HG02981 (cell line): ENCODE measurements at regions not wholly inside any gene's neighbourhood (a gene's known extent, or its start where the extent isn't known, plus 50 kb on each side); places are given as distances from the start of the nearest gene placed in this dataset.

Experiments used
- ATAC-seq: cut with Tn5 transposase; IDR thresholded peaks from one replicate; pipeline ENCODE4 v1.9.1; 2021; ENCODE audit warnings: mild to moderate bottlenecking, moderate library complexity; ENCODE audit not compliant: unreplicated experiment

DNA sequence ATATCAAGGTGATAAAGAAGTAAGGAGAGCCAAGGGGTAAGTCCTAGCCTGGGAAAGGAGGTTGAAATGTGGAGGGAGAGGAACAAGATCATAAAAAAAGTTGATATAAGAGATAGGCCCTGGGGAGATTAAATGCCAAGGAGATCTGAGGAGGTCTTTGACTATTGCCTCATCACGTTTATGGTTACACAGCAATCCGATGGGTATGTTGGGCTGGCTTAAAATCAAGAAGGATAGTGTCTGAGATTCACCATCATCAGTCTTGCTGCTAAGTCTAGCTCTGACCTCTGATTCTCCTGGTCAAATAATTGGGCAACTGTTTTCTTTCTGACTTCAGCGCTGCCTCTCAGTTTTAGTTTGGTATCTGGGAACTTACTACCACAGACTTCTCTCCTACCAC is 416.3 kb downstream of the GPATCH2 start:
- ATAC-seq: no peak

GRCh38 chr1:217211486-217211885 is 419.4 kb downstream of the GPATCH2 start:
- peak; percentile 74 for ATAC-seq

DNA sequence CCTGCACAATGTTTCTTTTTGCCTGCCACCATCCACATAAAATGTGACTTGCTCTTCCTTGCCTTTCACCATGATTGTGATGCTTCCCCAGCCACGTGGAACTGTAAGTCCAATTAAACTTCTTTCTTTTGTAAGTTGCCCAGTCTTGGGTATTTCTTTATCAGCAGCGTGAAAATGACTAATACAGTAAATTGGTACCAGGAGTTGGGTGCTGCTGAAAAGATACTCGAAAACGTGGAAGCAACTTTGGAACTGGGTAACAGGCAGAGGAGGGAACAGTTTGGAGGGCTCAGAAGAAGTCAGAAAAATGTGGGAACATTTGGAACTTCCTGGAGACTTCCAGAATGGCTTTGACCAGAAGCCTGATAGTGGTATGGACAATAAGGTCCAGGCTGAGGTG is 425.3 kb downstream of the GPATCH2 start:
- no peak for ATAC-seq

GRCh38 chr1:217196616-217197015 is 434.3 kb downstream of the GPATCH2 start:
- no peak for ATAC-seq

- no peak for ATAC-seq
Measured at GRCh38 chr1:217193151-217193550, 437.7 kb downstream of the GPATCH2 start.

GRCh38 chr1:217191441-217191840 is 439.4 kb downstream of the GPATCH2 start:
- ATAC-seq: no peak

DNA sequence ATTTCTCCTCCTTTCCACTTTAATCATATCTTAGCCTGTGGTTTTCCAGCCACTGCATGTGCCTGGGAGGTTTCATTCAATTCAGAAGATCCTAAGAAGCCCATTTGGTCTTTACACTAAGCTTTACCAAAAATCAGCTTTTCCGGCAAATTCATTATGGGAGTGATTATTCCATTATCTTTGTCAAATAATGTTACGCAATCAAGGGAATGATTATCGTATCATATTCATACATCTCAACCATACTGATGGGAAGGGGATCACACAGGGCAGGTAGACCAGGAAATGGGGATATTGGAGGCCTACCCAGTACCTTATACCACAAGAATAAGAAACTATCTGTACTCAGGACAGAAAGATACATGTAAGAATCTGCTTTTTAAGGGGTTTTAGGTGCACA is 440.5 kb downstream of the GPATCH2 start:
- ATAC-seq: no peak

DNA sequence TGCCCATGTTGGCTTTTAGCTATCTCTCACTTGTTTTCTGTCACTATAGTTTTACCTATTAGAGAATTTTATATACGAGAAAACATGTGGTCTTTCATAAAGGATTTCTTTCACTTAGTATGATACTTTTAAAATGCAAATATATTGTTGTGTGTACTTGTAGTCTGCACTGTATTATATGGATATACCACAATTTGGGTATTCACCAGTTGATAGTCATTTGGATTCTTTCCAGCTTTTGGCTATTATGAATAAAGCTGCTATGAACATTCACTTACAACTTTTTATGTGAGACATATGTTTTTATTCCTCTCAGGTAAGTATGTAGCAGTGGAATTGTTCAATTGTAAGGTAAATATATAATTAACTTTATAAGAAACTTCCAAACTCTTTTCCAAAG is 441.5 kb downstream of the GPATCH2 start:
- ATAC-seq: no peak

- ATAC-seq: no peak
Measured at GRCh38 chr1:217188280-217189237, 442.3 kb downstream of the GPATCH2 start.

GRCh38 chr1:217186664-217187063 is 444.2 kb downstream of the GPATCH2 start:
- ATAC-seq: no peak

GRCh38 chr1:217184854-217185253 is 446.0 kb downstream of the GPATCH2 start:
- no peak for ATAC-seq

- ATAC-seq: no peak
Measured at GRCh38 chr1:217182992-217183391, 447.9 kb downstream of the GPATCH2 start.

- no peak for ATAC-seq
Measured at GRCh38 chr1:217181756-217182155, 449.1 kb downstream of the GPATCH2 start.

GRCh38 chr1:217181176-217181746 is 449.6 kb downstream of the GPATCH2 start:
- ATAC-seq: no peak

DNA sequence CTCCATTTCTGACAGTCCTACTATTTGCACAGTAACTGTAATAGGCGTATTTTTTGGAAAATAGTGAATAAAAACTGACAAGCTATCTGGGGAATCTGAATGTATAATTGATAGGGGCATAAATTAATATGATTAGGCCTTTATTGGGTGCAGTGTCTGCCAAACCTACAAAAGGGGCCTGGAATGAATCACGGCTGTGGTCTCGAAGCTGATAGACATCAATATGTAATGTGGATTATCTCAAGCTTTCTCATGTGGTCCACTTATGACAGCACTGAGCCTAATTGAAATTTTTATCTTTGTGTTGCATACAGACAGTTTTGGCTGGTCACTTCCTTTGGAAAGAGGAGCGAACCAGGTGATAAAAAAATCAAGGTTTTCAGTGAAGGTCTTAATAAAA is 450.4 kb downstream of the GPATCH2 start:
- ATAC-seq: no peak

- ATAC-seq: no peak
Measured at GRCh38 chr1:217164403-217164802, 441.2 kb upstream of the ESRRG start.

DNA sequence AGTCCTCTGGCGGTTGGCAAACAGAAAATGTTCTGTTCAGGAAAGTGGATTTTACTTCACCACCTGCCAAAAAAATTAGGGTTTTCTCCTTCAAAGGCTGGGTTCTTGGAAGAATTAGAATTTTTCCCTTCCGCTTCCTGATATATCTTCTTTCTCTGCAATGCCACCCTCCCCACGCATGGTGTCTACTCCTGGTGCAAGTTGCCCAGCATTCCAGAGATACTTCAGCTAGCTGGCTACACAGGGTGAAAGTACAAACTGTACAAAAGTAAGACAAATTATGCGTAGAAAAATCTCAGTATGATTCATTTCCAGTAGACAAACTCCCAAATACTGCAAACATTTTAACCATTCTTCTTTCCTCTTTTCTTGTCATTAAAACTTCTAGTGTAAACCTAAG is 430.1 kb upstream of the ESRRG start:
- no peak for ATAC-seq

DNA sequence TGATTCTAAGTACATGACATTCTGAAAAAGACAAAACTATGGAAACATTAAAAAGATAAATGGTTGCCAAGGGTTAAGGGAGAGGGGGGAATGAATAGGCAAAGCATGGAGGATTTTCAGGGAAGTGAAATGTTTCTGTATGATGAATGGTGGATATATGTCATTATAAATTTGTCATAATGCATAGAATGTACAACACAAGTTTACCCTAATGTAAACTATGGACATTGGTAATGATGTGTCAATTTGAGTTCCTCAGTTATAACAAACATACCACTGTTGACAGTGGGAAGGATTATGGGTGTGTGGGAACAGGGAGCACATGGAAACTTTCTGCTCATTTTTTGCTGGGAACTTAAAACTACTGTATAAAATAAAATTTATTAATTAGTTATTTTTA is 427.1 kb upstream of the ESRRG start:
- ATAC-seq: no peak

DNA sequence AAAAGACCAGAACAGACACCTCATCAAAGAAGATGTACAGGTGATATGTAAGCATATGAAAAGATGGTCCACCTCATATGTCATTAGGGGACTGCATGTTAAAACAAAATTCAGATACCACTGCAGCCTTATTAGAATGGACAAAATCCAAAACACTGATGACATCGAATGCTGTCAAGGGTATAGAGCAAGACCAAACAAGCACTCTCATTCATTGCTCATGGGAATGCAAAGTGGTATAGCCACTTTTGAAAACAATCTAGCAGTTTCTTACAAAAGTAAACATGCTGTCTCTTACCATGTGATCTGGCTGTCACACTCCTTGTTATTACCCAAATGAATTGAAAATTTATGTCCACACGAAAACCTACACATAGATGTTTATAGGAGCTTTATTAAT is 426.6 kb upstream of the ESRRG start:
- ATAC-seq: no peak

DNA sequence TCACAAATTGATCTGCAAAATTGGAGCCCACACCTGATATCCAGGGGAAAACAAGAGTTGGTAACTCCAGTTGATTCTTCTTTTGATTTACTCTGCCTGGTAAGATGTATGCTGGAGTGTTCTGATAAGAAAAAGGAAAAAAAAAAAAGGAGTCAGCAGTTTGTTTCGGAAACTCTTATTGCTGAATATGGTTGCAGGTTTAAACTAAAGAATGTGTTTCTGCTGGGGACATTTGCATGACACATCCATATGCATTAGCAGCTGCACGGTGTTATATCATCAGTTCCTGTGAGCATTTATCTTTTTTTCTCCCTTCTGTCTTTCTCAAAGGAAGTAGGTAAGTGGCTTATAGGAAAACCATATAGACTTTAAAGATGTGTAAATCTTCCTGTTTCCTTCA is 418.5 kb upstream of the ESRRG start:
- no peak for ATAC-seq

- no peak for ATAC-seq
Measured at GRCh38 chr1:217140041-217140901, 417.0 kb upstream of the ESRRG start.
